Stomach (tissue), 8 donors: ENCODE measurements at regions not wholly inside any gene's neighbourhood (a gene's known extent, or its start where the extent isn't known, plus 50 kb on each side); places are given as distances from the start of the nearest gene placed in this dataset.

Experiments
- DNase-seq, 2 donors: peaks; one replicate each; pipeline versions ENCODE4 v3.0.0 to v3.0.0-alpha.2; 2013 to 2019
- H3K27ac ChIP-seq, 5 donors: fragments of 200-600 bp in 4 of 5; sonication (generic) in 4 of 5; one replicate each; pipeline ENCODE4 v1.5.1; 2013 to 2019; ENCODE audit warnings: mild to moderate bottlenecking in 1 of 5, moderate library complexity in 1 of 5
- H3K27me3 ChIP-seq, 3 donors: fragments of 200-600 bp; sonication (generic); one replicate each; pipeline ENCODE4 v1.5.1; 2017 to 2019; ENCODE audit warnings: mixed run types in 1 of 3
- H3K36me3 ChIP-seq, 4 donors: fragments of 200-600 bp; sonication (generic); 1 replicate in 3 of 4; 2 replicates in 1 of 4; pipeline ENCODE4 v1.5.1; 2016 to 2019
- H3K4me1 ChIP-seq, 4 donors: fragments of 200-600 bp; sonication (generic); one replicate each; pipeline ENCODE4 v1.5.1; 2016 to 2019
- H3K4me3 ChIP-seq, 4 donors: fragments of 200-600 bp; sonication (generic) in 3 of 4; one replicate each; pipeline ENCODE4 v1.5.1; 2016 to 2019; ENCODE audit warnings: mild to moderate bottlenecking in 1 of 4
- H3K9me3 ChIP-seq, 4 donors: fragments of 200-600 bp; sonication (generic); one replicate each; pipeline ENCODE4 v1.5.1; 2016 to 2019
- EP300 ChIP-seq: sonication (generic); formaldehyde crosslinking; IDR thresholded peaks from one replicate; pipeline ENCODE4 v1.6.1; 2017; ENCODE audit warnings: antibody characterized with exemption
- POLR2A ChIP-seq, 4 donors: fragments of 450-650 bp; IDR thresholded peaks; one replicate each; pipeline ENCODE4 v1.6.1; 2016; ENCODE audit warnings: antibody characterized with exemption in 4 of 4, control low read depth in 2 of 4, mild to moderate bottlenecking in 1 of 4, moderate library complexity in 1 of 4
- POLR2AphosphoS5 ChIP-seq, 3 donors: sonication (generic); formaldehyde crosslinking; IDR thresholded peaks; one replicate each; pipeline ENCODE4 v1.6.1; 2016; ENCODE audit warnings: antibody characterized with exemption in 3 of 3
- WGBS, 5 donors: extraction: QIAGEN DNeasy Blood & Tissue Kit in 3 of 5; methylation state at CpG; one replicate each; pipeline versions ENCODE4 v1.1.5 to v1.1.7; 2013 to 2018; 5-methylcytosine and 5-hydroxymethylcytosine counted together
- intact Hi-C: fragments of 100-400 bp; cut with DNase I; formaldehyde crosslinking; loops from one replicate; pipeline ENCODE4 v1.15.1; 2023; ENCODE audit warnings: low total_unique reads
- TF ChIP-seq, protein P1 (sequence below), 7 experiments: fragments of 450-650 bp in 4 of 7; fragments of 200-600 bp in 3 of 7; sonication (generic) in 3 of 7; IDR thresholded peaks; one replicate each; pipeline ENCODE4 v1.5.1; 2016 to 2019; ENCODE audit warnings: antibody characterized with exemption in 7 of 7, control low read depth in 2 of 7, mild to moderate bottlenecking in 1 of 7
- donor health status: healthy with polysubstance abuse.
- donor health status: Bipolar disorder and iron deficiency.
- donor health status: healthy.

- 49 to 83% (median 75%) methylated on average over 4 of the region's 4 CpGs for WGBS, 5 donors
- Histone ChIP-seq H3K4me3 (no peak overlapping the region), H3K27me3 (no peaks in the 10 kb centered on the region), H3K27ac (no peak overlapping the region), H3K9me3 (no peaks in the 10 kb centered on the region), H3K4me1 (no peaks in the 10 kb centered on the region), H3K36me3 (no peaks in the 10 kb centered on the region)
- intact Hi-C loops: no loop called here
- TF ChIP-seq, protein P1, sequence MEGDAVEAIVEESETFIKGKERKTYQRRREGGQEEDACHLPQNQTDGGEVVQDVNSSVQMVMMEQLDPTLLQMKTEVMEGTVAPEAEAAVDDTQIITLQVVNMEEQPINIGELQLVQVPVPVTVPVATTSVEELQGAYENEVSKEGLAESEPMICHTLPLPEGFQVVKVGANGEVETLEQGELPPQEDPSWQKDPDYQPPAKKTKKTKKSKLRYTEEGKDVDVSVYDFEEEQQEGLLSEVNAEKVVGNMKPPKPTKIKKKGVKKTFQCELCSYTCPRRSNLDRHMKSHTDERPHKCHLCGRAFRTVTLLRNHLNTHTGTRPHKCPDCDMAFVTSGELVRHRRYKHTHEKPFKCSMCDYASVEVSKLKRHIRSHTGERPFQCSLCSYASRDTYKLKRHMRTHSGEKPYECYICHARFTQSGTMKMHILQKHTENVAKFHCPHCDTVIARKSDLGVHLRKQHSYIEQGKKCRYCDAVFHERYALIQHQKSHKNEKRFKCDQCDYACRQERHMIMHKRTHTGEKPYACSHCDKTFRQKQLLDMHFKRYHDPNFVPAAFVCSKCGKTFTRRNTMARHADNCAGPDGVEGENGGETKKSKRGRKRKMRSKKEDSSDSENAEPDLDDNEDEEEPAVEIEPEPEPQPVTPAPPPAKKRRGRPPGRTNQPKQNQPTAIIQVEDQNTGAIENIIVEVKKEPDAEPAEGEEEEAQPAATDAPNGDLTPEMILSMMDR (IDR thresholded peaks at IDR 0.05): no peak
- TF ChIP-seq POLR2AphosphoS5 (IDR thresholded peaks at IDR 0.05) (no peak), POLR2A (IDR thresholded peaks at IDR 0.05) (no peak), EP300 (no peak)
- no peak for DNase-seq
Observed at GRCh38 chr6:2554651-2555260, 196.0 kb downstream of the MYLK4 start.

DNA sequence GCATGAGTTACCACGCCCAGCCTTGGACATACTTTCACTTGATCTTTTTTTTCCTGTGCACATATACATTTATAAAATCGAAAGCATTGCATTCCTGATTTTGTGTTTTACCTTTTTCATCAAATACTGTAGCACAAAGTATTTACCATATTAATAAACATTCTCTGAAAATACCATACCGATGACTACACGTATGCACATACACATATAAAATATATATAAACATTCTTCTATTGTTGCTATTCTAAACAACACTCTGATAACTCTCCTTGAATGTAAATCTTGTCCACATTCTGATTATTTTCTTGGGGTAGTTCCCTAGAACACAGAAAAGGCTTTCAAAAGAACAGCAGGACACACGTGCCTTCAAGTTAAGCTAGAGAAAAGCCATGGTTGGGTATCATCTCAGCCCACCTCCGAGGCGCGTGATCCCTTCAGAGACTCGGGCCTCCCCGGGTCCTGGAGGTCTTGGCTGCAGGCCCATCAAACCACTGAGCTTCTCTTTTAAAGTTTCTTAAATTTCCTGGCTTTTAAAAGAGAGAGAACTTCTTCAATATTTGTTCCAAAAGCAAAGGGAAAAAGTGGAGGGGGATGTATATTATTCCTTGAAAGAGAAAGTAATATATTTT, 198.1 kb downstream of the MYLK4 start:
- Histone ChIP-seq H3K9me3 (peaks cover 0 to 4% (median 0%) of the 10 kb centered on the region in 4 donors), H3K4me1 (no peaks in the 10 kb centered on the region), H3K27ac (no peak overlapping the region), H3K36me3 (no peaks in the 10 kb centered on the region), H3K4me3 (no peak overlapping the region), H3K27me3 (no peaks in the 10 kb centered on the region)
- TF ChIP-seq EP300: no peak
- no peak for TF ChIP-seq POLR2AphosphoS5 (IDR thresholded peaks at IDR 0.05)
- no peak for TF ChIP-seq POLR2A (IDR thresholded peaks at IDR 0.05)
- TF ChIP-seq, protein P1 (IDR thresholded peaks at IDR 0.05): no peak
- intact Hi-C loops: no loop called here
- 55 to 71% (median 67%) methylated on average over 10 of the region's 10 CpGs for WGBS, 5 donors
- DNase-seq: no peak

DNA sequence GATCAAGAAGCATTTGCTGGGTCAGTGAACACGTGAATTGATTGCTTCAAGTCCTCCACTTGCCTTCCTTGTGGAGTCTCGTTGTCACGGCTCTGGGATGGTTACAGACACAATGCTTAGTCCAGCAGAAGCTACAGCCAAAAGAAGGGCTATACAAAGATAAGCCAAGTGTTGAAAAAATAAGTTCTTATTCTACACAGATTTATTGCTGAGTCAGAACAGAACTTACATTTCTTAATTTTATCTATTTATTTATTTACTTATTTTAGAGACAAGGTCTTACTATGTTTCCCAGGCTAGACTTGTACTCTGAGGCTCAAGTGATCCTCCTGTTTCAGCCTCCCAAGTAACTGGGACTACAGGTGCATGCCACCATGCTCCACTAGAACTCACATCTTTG, 199.0 kb downstream of the MYLK4 start:
- TF ChIP-seq POLR2A (IDR thresholded peaks at IDR 0.05): no peak
- no peak for TF ChIP-seq EP300
- TF ChIP-seq POLR2AphosphoS5 (IDR thresholded peaks at IDR 0.05): no peak
- TF ChIP-seq, protein P1 (IDR thresholded peaks at IDR 0.05): no peak
- no peaks in the 10 kb centered on the region for H3K4me1 ChIP-seq
- 67 to 91% (median 89%) methylated on average over 3 of the region's 3 CpGs for WGBS, 5 donors
- no peak overlapping the region for H3K27ac ChIP-seq
- H3K9me3 ChIP-seq: peaks cover 0 to 4% (median 0%) of the 10 kb centered on the region in 4 donors
- no peak for DNase-seq
- no peaks in the 10 kb centered on the region for H3K36me3 ChIP-seq
- intact Hi-C loops: no loop called here
- no peaks in the 10 kb centered on the region for H3K27me3 ChIP-seq
- H3K4me3 ChIP-seq: no peak overlapping the region

- no peak for DNase-seq
- Histone ChIP-seq H3K4me1 (no peaks in the 10 kb centered on the region), H3K27me3 (no peaks in the 10 kb centered on the region), H3K36me3 (no peaks in the 10 kb centered on the region), H3K27ac (no peak overlapping the region), H3K9me3 (peaks cover 0 to 4% (median 0%) of the 10 kb centered on the region in 4 donors), H3K4me3 (no peak overlapping the region)
- no peak for TF ChIP-seq POLR2A (IDR thresholded peaks at IDR 0.05)
- TF ChIP-seq EP300: no peak
- no peak for TF ChIP-seq POLR2AphosphoS5 (IDR thresholded peaks at IDR 0.05)
- TF ChIP-seq, protein P1 (IDR thresholded peaks at IDR 0.05): no peak
- WGBS, 5 donors: 76 to 84% (median 77%) methylated on average over 4 of the region's 4 CpGs
- intact Hi-C loops: no loop called here
Observed at GRCh38 chr6:2550247-2550646, 200.5 kb downstream of the MYLK4 start.
